Fibroblast of the aortic adventitia (primary cell): ENCODE measurements at regions not wholly inside any gene's neighbourhood (a gene's known extent, or its start where the extent isn't known, plus 50 kb on each side); places are given as distances from the start of the nearest gene placed in this dataset.
A peak's percentile ranks its signal among the peaks of the same experiment; 100 is the strongest.

Source experiments
- DNase-seq: peaks from one replicate; pipeline ENCODE4 v3.0.0-alpha.2; 2010; ENCODE audit warnings: low read depth
- H3K4me3 ChIP-seq: 2 replicates; pipeline ENCODE4 v1.5.1; 2011; ENCODE audit warnings: low read depth, mild to moderate bottlenecking, control low read depth, low read length, moderate library complexity
- CTCF ChIP-seq: IDR thresholded peaks from 2 replicates; pipeline ENCODE4 v1.5.1; 2011; ENCODE audit warnings: mild to moderate bottlenecking, low read length, control low read depth, inconsistent platforms; ENCODE audit not compliant: insufficient read depth

- DNase-seq, result no peak
- no peak for TF ChIP-seq CTCF
- no peak overlapping the region for H3K4me3 ChIP-seq
These were observed 64.0 kb upstream of the CTDP1 start for GRCh38 chr18:79615586-79615985.

GRCh38 chr18:79616651-79617510, 62.7 kb upstream of the CTDP1 start:
- peak overlapping the region; percentile 22 for H3K4me3 ChIP-seq
- no peak for DNase-seq
- TF ChIP-seq CTCF, result no peak

- TF ChIP-seq CTCF, result no peak
- DNase-seq, result no peak
- no peak overlapping the region for H3K4me3 ChIP-seq
These were observed 61.8 kb upstream of the CTDP1 start for GRCh38 chr18:79617511-79618500.

GRCh38 chr18:79620576-79621165, 58.9 kb upstream of the CTDP1 start:
- H3K4me3 ChIP-seq, result no peak overlapping the region
- no peak for DNase-seq
- TF ChIP-seq CTCF, result no peak

GRCh38 chr18:79621501-79621900, 58.1 kb upstream of the CTDP1 start:
- TF ChIP-seq CTCF, result no peak
- no peak overlapping the region for H3K4me3 ChIP-seq
- DNase-seq, result no peak

GRCh38 chr18:79622004-79622403, 57.6 kb upstream of the CTDP1 start:
- no peak for DNase-seq
- TF ChIP-seq CTCF, result no peak
- H3K4me3 ChIP-seq, result no peak overlapping the region
